Parathyroid adenoma (tissue), 2 donors: ENCODE measurements at regions not wholly inside any gene's neighbourhood (a gene's known extent, or its start where the extent isn't known, plus 50 kb on each side); places are given as distances from the start of the nearest gene placed in this dataset.

Experiments
- H2AFZ ChIP-seq: fragments of 300-600 bp; sonication (generic); one replicate; pipeline ENCODE4 v1.7.0; 2017; ENCODE audit warnings: antibody characterized with exemption, mild to moderate bottlenecking
- H3K27ac ChIP-seq: fragments of 300-600 bp; sonication (generic); one replicate; pipeline ENCODE4 v1.7.0; 2017
- H3K27me3 ChIP-seq: fragments of 300-600 bp; sonication (generic); one replicate; pipeline ENCODE4 v1.7.0; 2017; ENCODE audit warnings: low read length; ENCODE audit not compliant: control insufficient read depth, insufficient read depth
- H3K36me3 ChIP-seq: fragments of 300-600 bp; sonication (generic); one replicate; pipeline ENCODE4 v1.7.0; 2017; ENCODE audit warnings: low read length; ENCODE audit not compliant: control insufficient read depth, insufficient read depth
- H3K4me1 ChIP-seq: fragments of 300-600 bp; sonication (generic); one replicate; pipeline ENCODE4 v1.7.0; 2017; ENCODE audit warnings: control low read depth
- H3K4me2 ChIP-seq: fragments of 300-600 bp; sonication (generic); one replicate; pipeline ENCODE4 v1.7.0; 2017; ENCODE audit warnings: low read length
- H3K4me3 ChIP-seq: fragments of 300-600 bp; sonication (generic); one replicate; pipeline ENCODE4 v1.7.0; 2017; ENCODE audit warnings: low read depth, low read length
- H3K79me2 ChIP-seq: fragments of 300-600 bp; sonication (generic); one replicate; pipeline ENCODE4 v1.7.0; 2017; ENCODE audit warnings: control low read depth
- H3K9ac ChIP-seq: fragments of 300-600 bp; sonication (generic); one replicate; pipeline ENCODE4 v1.7.0; 2017; ENCODE audit warnings: mild to moderate bottlenecking
- H3K9me3 ChIP-seq: fragments of 300-600 bp; sonication (generic); one replicate; pipeline ENCODE4 v1.7.0; 2017; ENCODE audit warnings: low read length; ENCODE audit not compliant: control insufficient read depth
- CTCF ChIP-seq: fragments of 300-600 bp; sonication (generic); IDR thresholded peaks from one replicate; pipeline ENCODE4 v1.7.0; 2017; ENCODE audit warnings: antibody characterized with exemption, mild to moderate bottlenecking
- donor health status: primary hyperparathyroidism.

- Histone ChIP-seq H3K4me1 (no peaks in the 10 kb centered on the region), H3K9ac (no peak overlapping the region), H3K36me3 (no peaks in the 10 kb centered on the region), H3K4me2 (no peak overlapping the region), H3K27ac (no peak overlapping the region), H3K27me3 (no peaks in the 10 kb centered on the region), H2AFZ (no peak overlapping the region), H3K9me3 (no peaks in the 10 kb centered on the region), H3K79me2 (no peaks in the 10 kb centered on the region), H3K4me3 (no peak overlapping the region)
- no peak for TF ChIP-seq CTCF
Observed at GRCh38 chr1:88068407-88068960, 615.6 kb upstream of the PKN2 start.

GRCh38 chr1:88070956-88071355 is 613.1 kb upstream of the PKN2 start:
- Histone ChIP-seq H3K27ac (no peak overlapping the region), H3K9ac (no peak overlapping the region), H3K9me3 (no peaks in the 10 kb centered on the region), H3K36me3 (no peaks in the 10 kb centered on the region), H3K79me2 (no peaks in the 10 kb centered on the region), H3K4me3 (no peak overlapping the region), H3K27me3 (no peaks in the 10 kb centered on the region), H2AFZ (no peak overlapping the region), H3K4me1 (no peaks in the 10 kb centered on the region), H3K4me2 (no peak overlapping the region)
- no peak for TF ChIP-seq CTCF

- Histone ChIP-seq H2AFZ (no peak overlapping the region), H3K4me2 (no peak overlapping the region), H3K27ac (no peak overlapping the region), H3K9me3 (no peaks in the 10 kb centered on the region), H3K9ac (no peak overlapping the region), H3K4me1 (no peaks in the 10 kb centered on the region), H3K36me3 (no peaks in the 10 kb centered on the region), H3K79me2 (no peaks in the 10 kb centered on the region), H3K27me3 (no peaks in the 10 kb centered on the region), H3K4me3 (no peak overlapping the region)
- TF ChIP-seq CTCF: no peak
Observed at GRCh38 chr1:88074661-88075060, 609.4 kb upstream of the PKN2 start.

- no peak overlapping the region for H2AFZ ChIP-seq
- H3K27ac ChIP-seq: no peak overlapping the region
- H3K4me1 ChIP-seq: no peaks in the 10 kb centered on the region
- TF ChIP-seq CTCF: no peak
- H3K27me3 ChIP-seq: no peaks in the 10 kb centered on the region
- H3K9ac ChIP-seq: no peak overlapping the region
- H3K4me2 ChIP-seq: no peak overlapping the region
- H3K36me3 ChIP-seq: no peaks in the 10 kb centered on the region
- no peak overlapping the region for H3K4me3 ChIP-seq
- H3K79me2 ChIP-seq: no peaks in the 10 kb centered on the region
- H3K9me3 ChIP-seq: no peaks in the 10 kb centered on the region
Observed at GRCh38 chr1:88075813-88076212, 608.3 kb upstream of the PKN2 start.

- Histone ChIP-seq H3K9me3 (no peaks in the 10 kb centered on the region), H2AFZ (no peak overlapping the region), H3K36me3 (no peaks in the 10 kb centered on the region), H3K4me3 (no peak overlapping the region), H3K9ac (no peak overlapping the region), H3K4me2 (no peak overlapping the region), H3K27me3 (no peaks in the 10 kb centered on the region), H3K4me1 (no peaks in the 10 kb centered on the region), H3K79me2 (no peaks in the 10 kb centered on the region), H3K27ac (no peak overlapping the region)
- no peak for TF ChIP-seq CTCF
Observed at GRCh38 chr1:88079036-88079435, 605.0 kb upstream of the PKN2 start.
